OCI-LY1 (cell line): ENCODE measurements at regions not wholly inside any gene's neighbourhood (a gene's known extent, or its start where the extent isn't known, plus 50 kb on each side); places are given as distances from the start of the nearest gene placed in this dataset.

Experiments used
- CTCF ChIP-seq: fragments of 200-600 bp; sonication (generic), shearing (Covaris generic); IDR thresholded peaks from 2 replicates; pipeline ENCODE4 v1.5.1; 2017; ENCODE audit warnings: mild to moderate bottlenecking, antibody characterized with exemption, low read length, moderate library complexity, mixed read lengths
- EZH2 ChIP-seq: fragments of 200-600 bp; sonication (generic), shearing (Covaris generic); IDR thresholded peaks from 2 replicates; pipeline ENCODE4 v1.8.0; 2017; ENCODE audit warnings: borderline replicate concordance, mixed run types, mild to moderate bottlenecking, antibody characterized with exemption, low read length, moderate library complexity, mixed read lengths

GRCh38 chr1:94322696-94323095 lies 85.3 kb upstream of the ARHGAP29 start:
- TF ChIP-seq CTCF (no peak), EZH2 (no peak)
